Stimulated activated memory B cell treated with anti-CD40 and anti-IgM and Interleukin-4, amounts not matched to agents 10 μg/mL and 1 μg/mL and 100 μg/mL, for 72 hours (primary cell): ENCODE measurements at regions not wholly inside any gene's neighbourhood (a gene's known extent, or its start where the extent isn't known, plus 50 kb on each side); places are given as distances from the start of the nearest gene placed in this dataset.

ENCODE experiments used
- ATAC-seq: fragments of 150-1000 bp; cut with Tn5 transposase; 2 replicates; pipeline ENCODE4 v1.10.0; 2021
- H3K27ac Mint-ChIP-seq: one replicate; pipeline ENCODE4 v1.8.0; 2022; ENCODE audit warnings: mild to moderate bottlenecking, mixed read lengths
- H3K27me3 Mint-ChIP-seq: one replicate; pipeline ENCODE4 v1.8.0; 2022; ENCODE audit warnings: mixed read lengths
- H3K36me3 Mint-ChIP-seq: one replicate; pipeline ENCODE4 v1.8.0; 2022; ENCODE audit warnings: mixed read lengths
- H3K4me1 Mint-ChIP-seq: one replicate; pipeline ENCODE4 v1.8.0; 2022; ENCODE audit warnings: mixed read lengths
- H3K4me3 Mint-ChIP-seq: one replicate; pipeline ENCODE4 v1.8.0; 2022; ENCODE audit warnings: mild to moderate bottlenecking, moderate library complexity, mixed read lengths
- H3K9me3 Mint-ChIP-seq: one replicate; pipeline ENCODE4 v1.8.0; 2022; ENCODE audit warnings: mixed read lengths

GRCh38 chr1:95966866-95967265 is 732.9 kb downstream of the RWDD3 start:
- Mint-ChIP-seq H3K4me1 (no peaks in the 10 kb centered on the region), H3K9me3 (peaks cover 12% of the 10 kb centered on the region)

GRCh38 chr1:95974586-95974985 is 740.6 kb downstream of the RWDD3 start:
- Mint-ChIP-seq H3K4me1 (no peaks in the 10 kb centered on the region), H3K27me3 (no peaks in the 10 kb centered on the region)

More at GRCh38 chr1:95966866-95967265, 732.9 kb downstream of the RWDD3 start:
- H3K36me3 Mint-ChIP-seq = no peaks in the 10 kb centered on the region
- ATAC-seq = no peak
- H3K4me3 Mint-ChIP-seq = no peak overlapping the region
- no peaks in the 10 kb centered on the region for H3K27me3 Mint-ChIP-seq
- H3K27ac Mint-ChIP-seq = no peak overlapping the region

DNA sequence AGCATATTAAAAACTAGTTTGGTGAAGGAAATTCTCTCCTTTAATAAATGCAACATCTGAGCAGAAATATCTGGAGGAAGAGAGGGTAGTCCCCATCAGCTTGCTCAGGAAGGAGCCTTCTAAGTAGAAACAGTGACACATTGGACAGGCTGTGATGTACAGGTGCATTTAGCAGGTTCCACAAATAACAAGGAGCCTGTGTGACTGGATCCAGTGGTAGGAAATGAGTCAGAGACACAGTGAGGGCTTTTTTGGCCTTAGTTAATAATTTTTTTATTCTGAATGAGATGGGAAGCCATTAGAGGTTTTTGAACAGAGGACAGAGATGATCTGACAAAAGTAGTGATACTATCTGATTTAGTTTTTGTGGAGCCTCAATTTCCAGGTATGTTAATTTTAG is 738.9 kb upstream of the PTBP2 start:
- H3K27me3 Mint-ChIP-seq = no peaks in the 10 kb centered on the region
- H3K36me3 Mint-ChIP-seq = no peaks in the 10 kb centered on the region
- H3K4me1 Mint-ChIP-seq = no peaks in the 10 kb centered on the region
- no peaks in the 10 kb centered on the region for H3K9me3 Mint-ChIP-seq
- no peak overlapping the region for H3K4me3 Mint-ChIP-seq
- H3K27ac Mint-ChIP-seq = no peak overlapping the region
- ATAC-seq = no peak

More at GRCh38 chr1:95974586-95974985, 740.6 kb downstream of the RWDD3 start:
- Mint-ChIP-seq H3K36me3 (no peaks in the 10 kb centered on the region), H3K27ac (no peak overlapping the region), H3K9me3 (peaks cover 7% of the 10 kb centered on the region), H3K4me3 (no peak overlapping the region)
- no peak for ATAC-seq

GRCh38 chr1:95983831-95984230 is 737.8 kb upstream of the PTBP2 start:
- Mint-ChIP-seq H3K36me3 (no peaks in the 10 kb centered on the region), H3K4me3 (no peak overlapping the region), H3K9me3 (no peaks in the 10 kb centered on the region), H3K27ac (no peak overlapping the region), H3K27me3 (no peaks in the 10 kb centered on the region), H3K4me1 (no peaks in the 10 kb centered on the region)
- no peak for ATAC-seq

DNA sequence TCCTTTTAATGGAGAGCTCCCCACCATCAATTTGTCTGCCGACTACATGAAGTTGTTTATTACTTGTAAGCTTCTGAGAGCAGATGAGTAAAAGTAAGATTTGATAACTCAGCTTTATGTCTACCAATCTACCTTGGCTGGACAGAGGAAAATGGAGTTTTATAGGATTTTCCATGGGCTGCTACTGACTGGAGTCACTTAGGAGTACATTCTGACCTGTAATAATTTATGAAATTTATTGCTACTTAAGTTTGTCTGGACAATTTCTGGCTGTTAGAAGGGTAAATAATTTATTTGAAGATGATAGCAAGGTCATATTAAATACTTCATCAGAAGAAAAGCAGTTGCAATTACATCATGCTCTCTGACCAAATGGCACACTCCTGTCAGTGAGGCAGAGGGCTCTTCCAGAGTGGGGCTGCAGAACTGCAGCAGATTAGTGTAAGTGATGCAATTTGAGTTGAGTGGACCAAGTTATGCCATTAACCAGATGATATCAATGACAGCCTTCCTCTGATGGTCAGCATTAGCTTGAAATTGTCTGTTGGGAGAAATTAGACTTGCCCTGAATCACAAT is 736.7 kb upstream of the PTBP2 start:
- Mint-ChIP-seq H3K4me1 (no peaks in the 10 kb centered on the region), H3K27me3 (no peaks in the 10 kb centered on the region), H3K27ac (no peak overlapping the region), H3K4me3 (no peak overlapping the region), H3K9me3 (no peaks in the 10 kb centered on the region), H3K36me3 (no peaks in the 10 kb centered on the region)
- no peak for ATAC-seq

- no peaks in the 10 kb centered on the region for H3K4me1 Mint-ChIP-seq
- H3K9me3 Mint-ChIP-seq = peaks cover 2% of the 10 kb centered on the region
- ATAC-seq = no peak
- H3K27ac Mint-ChIP-seq = no peak overlapping the region
- H3K27me3 Mint-ChIP-seq = no peaks in the 10 kb centered on the region
- H3K36me3 Mint-ChIP-seq = no peaks in the 10 kb centered on the region
- no peak overlapping the region for H3K4me3 Mint-ChIP-seq
Measured at GRCh38 chr1:95990033-95990432, 731.6 kb upstream of the PTBP2 start.

DNA sequence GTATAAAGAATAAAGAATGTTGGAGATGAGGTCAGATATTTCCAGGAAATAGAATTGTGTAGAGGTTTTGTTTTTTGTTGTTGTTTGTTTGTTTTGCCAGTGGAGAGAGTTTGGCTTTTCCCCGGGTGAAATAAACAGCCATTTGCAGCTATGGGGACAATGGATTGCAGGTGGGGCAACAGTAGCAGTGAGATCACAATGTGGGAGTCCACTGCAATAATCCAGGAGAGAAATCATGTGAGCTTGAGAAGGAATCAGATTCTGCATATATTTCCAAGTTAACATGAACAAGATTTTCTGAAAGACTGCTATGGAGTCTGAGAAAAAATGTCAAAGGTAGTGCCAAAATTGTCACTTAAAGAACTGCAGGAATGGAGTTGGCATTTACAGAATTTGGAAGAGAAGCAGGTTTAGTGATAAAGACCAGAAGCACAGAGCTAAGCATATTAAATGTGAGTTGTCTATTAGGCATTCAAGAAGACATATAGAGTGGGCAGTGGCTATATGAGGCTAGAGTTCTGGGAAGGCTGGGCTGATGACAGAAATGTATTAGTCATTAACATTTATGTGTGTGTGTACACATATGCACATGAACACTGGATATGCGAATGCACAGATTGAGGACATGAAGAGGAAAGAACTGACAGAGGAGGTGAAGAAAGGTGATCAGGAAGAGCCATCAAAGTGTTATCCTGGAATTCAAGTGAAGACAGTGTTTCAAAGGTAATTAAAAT is 729.6 kb upstream of the PTBP2 start:
- Mint-ChIP-seq H3K9me3 (peaks cover 2% of the 10 kb centered on the region), H3K4me3 (no peak overlapping the region), H3K27ac (no peak overlapping the region), H3K4me1 (no peaks in the 10 kb centered on the region), H3K27me3 (no peaks in the 10 kb centered on the region), H3K36me3 (no peaks in the 10 kb centered on the region)
- no peak for ATAC-seq

- Mint-ChIP-seq H3K27ac (no peak overlapping the region), H3K9me3 (peaks cover 2% of the 10 kb centered on the region), H3K36me3 (no peaks in the 10 kb centered on the region), H3K4me1 (no peaks in the 10 kb centered on the region), H3K27me3 (no peaks in the 10 kb centered on the region), H3K4me3 (no peak overlapping the region)
- ATAC-seq = no peak
Measured at GRCh38 chr1:95994643-95995042, 726.9 kb upstream of the PTBP2 start.

DNA sequence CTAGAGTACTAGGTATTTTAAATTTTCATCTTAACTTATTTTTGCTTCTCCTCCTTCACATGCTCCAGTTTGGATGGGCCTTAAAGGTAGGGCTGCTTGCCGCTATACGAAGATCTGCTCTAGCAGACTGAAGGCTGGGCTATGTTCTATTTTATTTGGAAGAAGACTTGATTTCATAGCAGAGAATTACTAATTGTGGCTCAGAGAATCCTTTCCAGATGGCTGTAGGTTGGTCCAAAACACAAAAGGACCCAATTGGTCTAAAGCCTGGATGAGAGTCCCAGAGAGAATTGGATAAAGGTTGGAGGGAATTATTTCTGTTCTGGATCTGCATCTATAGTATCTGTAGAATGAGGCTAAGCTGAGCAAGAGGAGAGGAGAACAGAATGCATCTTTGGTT is 719.4 kb upstream of the PTBP2 start:
- Mint-ChIP-seq H3K9me3 (peaks cover 6% of the 10 kb centered on the region), H3K27me3 (no peaks in the 10 kb centered on the region), H3K36me3 (no peaks in the 10 kb centered on the region), H3K27ac (no peak overlapping the region), H3K4me3 (no peak overlapping the region), H3K4me1 (no peaks in the 10 kb centered on the region)
- ATAC-seq = no peak

DNA sequence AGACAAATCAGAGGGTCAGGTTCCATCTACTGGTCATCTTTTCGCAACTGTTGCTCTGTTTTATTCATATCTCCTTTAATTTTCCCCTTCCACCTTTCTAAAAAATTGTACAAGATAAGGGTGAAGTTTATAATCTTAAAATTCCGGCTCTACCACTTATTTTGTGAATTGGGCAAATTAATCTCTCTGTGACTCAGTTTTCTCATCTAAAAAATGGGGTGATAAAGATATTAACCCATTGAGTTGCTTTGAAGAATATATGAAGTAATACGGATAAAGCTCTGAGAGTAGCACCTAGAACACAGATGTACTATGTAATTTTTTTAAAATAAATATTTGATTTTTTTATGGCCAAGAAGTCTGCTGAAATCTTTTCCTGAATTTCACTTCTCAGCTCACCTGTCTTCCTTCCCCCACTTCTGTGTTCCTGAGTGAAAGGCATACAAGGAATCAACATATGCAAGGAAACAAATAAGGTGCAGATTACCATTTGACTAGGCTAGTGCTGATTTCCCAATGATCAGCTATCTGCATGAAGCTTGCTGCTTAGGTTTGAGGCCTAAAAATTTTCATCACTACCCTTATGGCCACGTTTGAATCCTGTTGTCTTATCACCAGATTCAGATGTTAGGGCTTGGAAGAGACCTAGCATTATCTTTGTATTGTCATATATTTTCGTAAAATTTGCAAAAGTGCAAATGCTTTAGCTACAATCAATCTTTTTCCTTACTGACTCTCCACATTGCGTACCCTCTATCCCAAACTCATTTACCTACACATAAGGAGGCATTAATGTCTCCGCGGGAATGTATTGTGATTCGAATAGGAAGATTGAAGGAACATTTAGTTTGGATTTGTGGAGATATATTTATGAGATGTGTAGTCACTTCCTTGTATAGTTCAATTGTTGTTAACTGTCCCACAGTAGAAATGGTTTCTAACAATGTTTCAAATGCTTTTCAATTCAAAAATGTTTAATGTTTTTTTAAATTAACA is 718.3 kb upstream of the PTBP2 start:
- no peak overlapping the region for H3K4me3 Mint-ChIP-seq
- no peak for ATAC-seq
- no peaks in the 10 kb centered on the region for H3K27me3 Mint-ChIP-seq
- H3K4me1 Mint-ChIP-seq = no peaks in the 10 kb centered on the region
- H3K9me3 Mint-ChIP-seq = peaks cover 6% of the 10 kb centered on the region
- H3K27ac Mint-ChIP-seq = no peak overlapping the region
- no peaks in the 10 kb centered on the region for H3K36me3 Mint-ChIP-seq

GRCh38 chr1:96009831-96010434 is 711.7 kb upstream of the PTBP2 start:
- Mint-ChIP-seq H3K27ac (no peak overlapping the region), H3K27me3 (no peaks in the 10 kb centered on the region), H3K4me1 (no peaks in the 10 kb centered on the region), H3K36me3 (no peaks in the 10 kb centered on the region), H3K9me3 (peaks cover 3% of the 10 kb centered on the region), H3K4me3 (no peak overlapping the region)
- ATAC-seq = no peak

GRCh38 chr1:96011606-96012005 is 710.0 kb upstream of the PTBP2 start:
- no peaks in the 10 kb centered on the region for H3K27me3 Mint-ChIP-seq
- no peak overlapping the region for H3K27ac Mint-ChIP-seq
- ATAC-seq = no peak
- no peaks in the 10 kb centered on the region for H3K36me3 Mint-ChIP-seq
- no peak overlapping the region for H3K4me3 Mint-ChIP-seq
- peaks cover 5% of the 10 kb centered on the region for H3K9me3 Mint-ChIP-seq
- no peaks in the 10 kb centered on the region for H3K4me1 Mint-ChIP-seq

- Mint-ChIP-seq H3K27me3 (no peaks in the 10 kb centered on the region), H3K9me3 (peaks cover 5% of the 10 kb centered on the region), H3K4me3 (no peak overlapping the region), H3K36me3 (no peaks in the 10 kb centered on the region), H3K27ac (no peak overlapping the region), H3K4me1 (no peaks in the 10 kb centered on the region)
- no peak for ATAC-seq
Measured at GRCh38 chr1:96016219-96016618, 705.4 kb upstream of the PTBP2 start.

GRCh38 chr1:96020378-96020777 is 701.2 kb upstream of the PTBP2 start:
- Mint-ChIP-seq H3K27ac (no peak overlapping the region), H3K36me3 (no peaks in the 10 kb centered on the region), H3K27me3 (no peaks in the 10 kb centered on the region), H3K9me3 (peaks cover under 1% of the 10 kb centered on the region), H3K4me1 (no peaks in the 10 kb centered on the region), H3K4me3 (no peak overlapping the region)
- no peak for ATAC-seq

GRCh38 chr1:96025062-96025461 is 696.5 kb upstream of the PTBP2 start:
- ATAC-seq = no peak
- no peak overlapping the region for H3K27ac Mint-ChIP-seq
- H3K9me3 Mint-ChIP-seq = no peaks in the 10 kb centered on the region
- H3K36me3 Mint-ChIP-seq = no peaks in the 10 kb centered on the region
- H3K4me3 Mint-ChIP-seq = no peak overlapping the region
- H3K4me1 Mint-ChIP-seq = no peaks in the 10 kb centered on the region
- H3K27me3 Mint-ChIP-seq = no peaks in the 10 kb centered on the region
